DMS79 (cell line): ENCODE measurements at regions not wholly inside any gene's neighbourhood (a gene's known extent, or its start where the extent isn't known, plus 50 kb on each side); places are given as distances from the start of the nearest gene placed in this dataset.

ENCODE experiments used
- DNase-seq: peaks from one replicate; lab custom pipeline; 2025; lab: John Stamatoyannopoulos, UW

DNA sequence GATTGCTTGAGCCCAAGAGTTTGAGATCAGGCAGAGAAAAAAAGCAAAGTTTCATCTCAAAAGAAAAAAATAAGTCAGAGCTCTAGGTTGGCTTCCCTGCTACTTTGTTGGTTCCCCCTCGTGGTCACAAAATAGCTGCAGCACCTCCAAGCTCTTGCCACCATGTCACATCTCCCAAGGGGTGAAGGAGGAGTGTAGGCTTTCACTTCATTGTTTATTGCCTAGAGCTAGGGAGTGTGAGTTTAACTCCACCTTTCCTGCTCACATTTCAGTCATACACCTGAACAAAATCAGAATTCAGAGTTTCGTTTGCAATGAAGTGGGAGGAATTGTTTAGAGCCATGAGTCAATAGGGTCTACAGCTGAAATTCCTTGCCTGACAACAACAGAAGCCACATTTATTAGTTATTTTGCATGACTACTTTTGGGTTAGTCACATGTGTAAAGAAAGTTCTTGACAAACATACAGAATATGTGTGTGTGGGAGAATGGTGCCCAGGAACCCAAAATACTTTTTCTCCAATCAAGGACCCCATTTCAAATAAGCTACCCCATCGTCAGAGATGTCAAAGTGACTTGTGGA lies 56.2 kb upstream of the UFL1 start:
- DNase-seq = no peak

DNA sequence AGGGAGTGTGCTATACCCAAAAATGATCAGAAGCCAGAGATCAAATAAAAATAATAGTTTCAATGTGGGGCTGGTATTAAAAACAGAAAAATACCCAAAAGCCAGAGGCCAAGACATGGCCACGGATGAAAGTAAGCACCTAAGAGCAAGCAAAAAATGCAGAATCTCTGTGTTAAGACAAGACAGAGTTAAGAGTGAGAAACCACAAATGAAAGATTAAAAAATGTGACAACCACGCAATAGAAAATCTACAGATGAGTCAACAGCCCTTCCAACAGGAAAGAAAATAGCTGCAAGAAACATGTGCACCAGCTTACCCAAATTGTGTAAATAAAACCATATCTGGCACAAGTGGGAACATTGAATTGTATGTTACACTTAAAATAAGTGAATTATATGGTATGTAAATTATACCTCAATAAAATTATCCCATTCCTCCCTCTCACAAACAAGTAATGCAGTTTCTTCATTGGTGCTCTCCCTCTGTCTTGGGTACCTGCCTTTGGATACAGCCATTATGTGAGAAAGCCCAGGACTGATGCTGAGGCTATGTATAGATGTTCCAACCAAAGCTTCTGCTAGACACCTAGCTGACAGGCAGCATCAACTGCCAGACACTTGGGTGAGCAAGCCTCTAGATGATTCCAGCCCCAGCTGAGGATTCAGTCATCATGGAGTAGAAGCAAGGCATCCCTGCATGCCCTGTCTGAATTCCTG lies 55.3 kb upstream of the UFL1 start:
- no peak for DNase-seq

DNA sequence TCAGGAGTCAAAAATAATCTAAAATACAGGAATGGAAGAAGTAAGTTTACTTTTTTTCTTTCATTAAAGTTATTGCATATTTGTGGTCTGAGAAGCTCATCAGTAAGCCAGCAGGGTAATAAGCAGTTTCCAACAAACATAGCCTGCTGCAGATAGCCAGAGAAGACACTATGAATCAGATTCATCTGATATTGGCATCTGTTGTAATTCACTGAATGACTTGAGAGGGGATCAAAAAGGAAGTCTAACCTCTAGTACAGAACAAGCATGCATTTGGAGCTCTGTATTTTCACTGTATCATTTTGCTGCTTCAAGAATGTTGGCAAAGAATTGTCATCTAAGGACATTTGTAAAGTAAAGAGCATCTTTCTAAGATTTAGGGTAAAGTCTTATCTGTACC lies 53.8 kb upstream of the UFL1 start:
- DNase-seq = no peak

DNA sequence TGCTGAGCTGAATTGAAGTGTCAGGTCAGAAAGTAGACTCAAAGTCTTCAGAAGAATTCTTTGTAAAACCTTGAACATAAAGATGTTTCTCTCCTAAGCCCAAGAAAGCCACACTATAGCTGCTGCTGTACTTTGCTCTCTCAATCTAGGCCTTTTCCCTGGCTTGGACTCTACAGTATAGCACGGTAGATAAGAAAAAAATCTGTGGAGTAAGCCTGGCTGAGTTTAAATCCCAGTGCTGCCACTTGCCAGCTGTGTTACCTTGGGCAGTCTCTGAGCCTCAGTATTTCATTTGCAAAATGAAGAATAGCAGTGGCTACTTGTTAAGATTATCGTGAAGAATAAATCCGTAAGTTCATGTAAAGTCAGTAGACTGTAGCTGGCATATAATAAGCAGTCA lies 53.3 kb upstream of the UFL1 start:
- no peak for DNase-seq

DNA sequence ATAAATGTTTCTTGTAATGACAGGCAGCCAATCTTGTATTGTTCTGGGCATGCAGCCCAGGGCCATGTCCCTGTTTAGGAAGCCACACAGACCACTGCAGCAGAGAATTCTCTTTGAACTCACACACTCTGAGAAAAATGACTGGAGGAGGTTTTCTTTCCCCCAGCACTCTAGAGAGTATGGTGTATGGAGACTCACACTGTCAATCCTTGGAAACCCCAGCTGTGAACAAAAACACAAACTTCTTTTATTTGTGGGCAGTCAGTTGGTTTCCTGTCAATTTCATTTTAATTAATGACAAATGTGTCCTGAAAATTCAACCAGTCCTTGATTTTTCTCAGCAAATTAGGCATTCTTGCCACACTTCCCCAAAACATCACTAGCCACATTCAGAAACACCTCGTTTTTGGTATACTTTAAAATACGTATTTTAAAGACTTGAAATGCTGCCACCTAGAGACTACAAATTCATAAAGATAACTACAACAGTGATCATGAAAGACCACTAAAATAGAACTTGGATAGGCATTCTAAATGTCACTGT lies 52.9 kb upstream of the UFL1 start:
- no peak for DNase-seq

DNA sequence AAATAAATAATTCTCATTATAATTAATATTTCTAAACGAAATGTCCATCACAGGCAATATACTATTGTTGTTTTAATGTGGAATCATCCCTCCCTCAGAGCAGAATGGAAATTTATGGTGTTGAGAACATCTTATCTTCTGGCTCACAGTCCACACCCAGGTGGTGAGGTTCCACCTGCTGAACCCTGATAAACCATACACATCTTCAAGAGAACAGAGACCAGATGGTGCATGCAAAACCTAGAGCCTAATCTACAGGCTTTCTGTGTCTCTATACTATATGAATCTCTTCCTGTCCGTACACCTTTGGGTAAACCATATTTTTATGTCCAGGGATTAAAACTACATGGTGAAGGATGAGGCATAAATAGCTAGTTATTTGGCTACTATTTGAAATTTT lies 52.3 kb upstream of the UFL1 start:
- no peak for DNase-seq

DNA sequence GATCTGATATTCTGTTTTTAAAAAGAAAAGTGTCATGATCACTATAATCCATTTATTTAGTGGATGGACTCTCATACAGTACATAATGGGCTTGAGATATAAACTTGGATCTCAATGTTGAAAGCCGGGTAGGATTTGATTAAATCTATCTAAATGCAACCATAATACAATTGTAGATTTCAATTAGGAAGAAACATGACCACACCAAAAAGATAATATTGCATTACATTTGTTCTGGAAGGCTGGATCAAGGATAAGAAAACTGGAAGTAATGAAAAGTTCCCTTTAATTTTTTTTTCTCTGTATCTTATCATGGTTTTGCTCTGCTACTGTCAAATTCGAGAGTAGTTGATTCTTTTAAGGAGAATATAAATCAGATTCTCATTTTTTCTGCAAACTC lies 51.3 kb upstream of the UFL1 start:
- no peak for DNase-seq
